HG02852 (cell line): ENCODE measurements at regions not wholly inside any gene's neighbourhood (a gene's known extent, or its start where the extent isn't known, plus 50 kb on each side); places are given as distances from the start of the nearest gene placed in this dataset.
"Not testable (repeated sequence)": the region's sequence is repeated elsewhere in the genome, so short reads cannot be mapped to it uniquely, and the experiment has no call there.

Experiments used
- ATAC-seq: cut with Tn5 transposase; IDR thresholded peaks from one replicate; pipeline ENCODE4 v1.9.1; 2021; ENCODE audit warnings: mild to moderate bottlenecking, moderate library complexity; ENCODE audit not compliant: unreplicated experiment

GRCh38 chr18:43793910-43794309, 516.6 kb upstream of the SYT4 start:
- no peak for ATAC-seq

- no peak for ATAC-seq
Observed at GRCh38 chr18:43794363-43794762, 517.1 kb upstream of the SYT4 start.

- no peak for ATAC-seq
Observed at GRCh38 chr18:43797347-43797746, 520.1 kb upstream of the SYT4 start.

GRCh38 chr18:43800584-43800983, 523.3 kb upstream of the SYT4 start:
- no peak for ATAC-seq

GRCh38 chr18:43805646-43806194, 528.4 kb upstream of the SYT4 start:
- ATAC-seq: no peak

GRCh38 chr18:43812627-43813026, 535.3 kb upstream of the SYT4 start:
- no peak for ATAC-seq

GRCh38 chr18:43819397-43819796, 542.1 kb upstream of the SYT4 start:
- ATAC-seq: no peak

GRCh38 chr18:43819873-43820272, 542.6 kb upstream of the SYT4 start:
- no peak for ATAC-seq

- no peak for ATAC-seq
Observed at GRCh38 chr18:43825768-43826167, 548.5 kb upstream of the SYT4 start.

- no peak for ATAC-seq
Observed at GRCh38 chr18:43826215-43826614, 548.9 kb upstream of the SYT4 start.

- ATAC-seq: no peak
Observed at GRCh38 chr18:43827311-43827710, 550.0 kb upstream of the SYT4 start.

- ATAC-seq: no peak
Observed at GRCh38 chr18:43830303-43830702, 553.0 kb upstream of the SYT4 start.

- no peak for ATAC-seq
Observed at GRCh38 chr18:43830947-43831346, 553.7 kb upstream of the SYT4 start.

- ATAC-seq: no peak
Observed at GRCh38 chr18:43846299-43846698, 569.0 kb upstream of the SYT4 start.

- ATAC-seq: no peak
Observed at GRCh38 chr18:43847164-43848091, 570.1 kb upstream of the SYT4 start.

- ATAC-seq: not testable (repeated sequence)
Observed at GRCh38 chr18:43849831-43850230, 572.5 kb upstream of the SYT4 start.

GRCh38 chr18:43855376-43855775, 578.1 kb upstream of the SYT4 start:
- no peak for ATAC-seq

GRCh38 chr18:43863180-43863579, 585.9 kb upstream of the SYT4 start:
- no peak for ATAC-seq

GRCh38 chr18:43866696-43867095, 589.4 kb upstream of the SYT4 start:
- no peak for ATAC-seq

GRCh38 chr18:43868497-43868995, 591.3 kb upstream of the SYT4 start:
- no peak for ATAC-seq

- no peak for ATAC-seq
Observed at GRCh38 chr18:43869451-43870008, 592.2 kb upstream of the SYT4 start.

GRCh38 chr18:43870626-43871025, 593.3 kb upstream of the SYT4 start:
- ATAC-seq: no peak
